ENCODE measurements at regions not wholly inside any gene's neighbourhood (a gene's known extent, or its start where the extent isn't known, plus 50 kb on each side); places are given as distances from the start of the nearest gene placed in this dataset.
A peak's percentile ranks its signal among the peaks of the same experiment; 100 is the strongest.

DNA sequence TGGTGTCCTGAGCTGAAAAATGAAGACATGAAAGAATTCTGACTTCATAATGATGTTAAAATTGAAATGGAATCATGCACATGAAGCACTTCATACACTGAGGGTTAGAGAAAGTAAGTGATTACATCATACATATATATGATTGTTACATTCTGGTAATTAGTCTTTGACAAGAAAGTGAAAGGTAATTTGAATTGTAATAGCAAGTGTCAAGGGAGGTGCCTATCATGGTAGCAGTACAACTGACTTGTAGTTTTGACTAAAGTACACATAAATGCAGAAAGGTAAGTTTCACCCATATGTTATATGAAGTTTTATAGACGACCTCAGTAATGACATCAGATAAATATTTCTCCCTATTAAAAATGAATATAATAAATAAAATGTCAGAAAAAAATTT lies 1325.0 kb upstream of the GOT2 start:
- 0% methylated on average over 1 of the region's 1 CpG for WGBS (ENCODE audit: low lambda C conversion rate)
- Histone ChIP-seq H3K79me2 (ENCODE audit: insufficient read depth, low read length) (no peaks in the 10 kb centered on the region), H3K9me3 (ENCODE audit: low read length) (peaks cover 64% of the 10 kb centered on the region), H3K4me1 (ENCODE audit: insufficient read depth, low read length) (no peaks in the 10 kb centered on the region), H2AFZ (ENCODE audit: low read length) (no peak overlapping the region), H3K4me3 (replicated peaks in 1 of 3; ENCODE audit: insufficient read depth in 1 of 3, low read depth in 2 of 3, low read length in 3 of 3) (no peak overlapping the region), H3K4me2 (ENCODE audit: low read depth, low read length) (no peak overlapping the region), H3K27ac (ENCODE audit: extremely low read length, insufficient read depth, low read length) (no peak overlapping the region), H3K27me3 (ENCODE audit: control insufficient read depth in 1 of 2, insufficient read depth in 2 of 2, low read length in 2 of 2) (no peaks in the 10 kb centered on the region), H4K20me1 (ENCODE audit: insufficient read depth, low read length) (no peaks in the 10 kb centered on the region), H3K9ac (ENCODE audit: insufficient read depth, low read depth, low read length) (no peak overlapping the region), H3K36me3 (replicated peaks in 1 of 2; ENCODE audit: control insufficient read depth in 1 of 2, insufficient read depth in 2 of 2, low read length in 2 of 2) (no peaks in the 10 kb centered on the region)
- TF ChIP-seq ZNF367 (CRISPR knock-in tag; IDR thresholded peaks at IDR 0.05; ENCODE audit: borderline replicate concordance): no peak
- TF ChIP-seq GTF3A (CRISPR knock-in tag; conservative IDR thresholded peaks at IDR 0.05): no peak
- peak; percentile 87 for TF ChIP-seq ATF7 (IDR thresholded peaks at IDR 0.05)
- no peak for TF ChIP-seq ATF7 (CRISPR knock-in tag; IDR thresholded peaks at IDR 0.05)
- TF ChIP-seq PHB2 (IDR thresholded peaks at IDR 0.05; ENCODE audit: partially characterized antibody): no peak
- no TSS peak for BruUV-seq (replicated peaks)
- in situ Hi-C loops (cut with HindIII; ENCODE audit: extremely low pct_ligation_motif_present, low pct_unique_long_range_greater_than_20kb): no loop called here
- ChIA-PET CTCF (ENCODE audit: low intra/inter-chr PET ratio, low total read pairs) (no interaction called here), POLR2A (no interaction called here)
- FAIRE-seq: no peak
- intact Hi-C loops (cut with micrococcal nuclease; ENCODE audit: unreplicated experiment): no loop called here
- no peak for DNase-seq (ENCODE audit: low spot score)
- no peak for ATAC-seq

DNA sequence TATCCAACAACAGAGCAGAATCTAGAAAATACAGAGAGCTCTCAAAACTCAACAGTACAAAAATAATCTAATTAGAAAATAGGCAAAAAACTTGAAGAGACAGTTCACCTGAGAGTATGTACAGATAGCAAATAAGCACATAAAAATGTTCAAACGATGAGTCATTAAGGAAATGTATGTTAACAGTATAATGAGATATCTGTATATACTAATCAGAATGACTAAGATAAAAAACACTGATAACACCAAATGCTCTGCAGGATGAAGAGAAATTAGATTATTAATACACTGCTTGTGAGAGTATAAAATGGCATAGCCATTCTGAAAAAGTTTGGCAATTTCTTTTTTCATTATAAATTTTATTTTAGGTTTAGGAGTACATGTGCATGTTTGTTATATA lies 1307.6 kb upstream of the GOT2 start:
- BruUV-seq (replicated peaks): no TSS peak
- Histone ChIP-seq H3K4me1 (ENCODE audit: insufficient read depth, low read length) (no peaks in the 10 kb centered on the region), H3K9ac (ENCODE audit: insufficient read depth, low read depth, low read length) (no peak overlapping the region), H4K20me1 (ENCODE audit: insufficient read depth, low read length) (no peaks in the 10 kb centered on the region), H3K4me3 (replicated peaks in 1 of 3; ENCODE audit: insufficient read depth in 1 of 3, low read depth in 2 of 3, low read length in 3 of 3) (no peak overlapping the region), H3K36me3 (replicated peaks in 1 of 2; ENCODE audit: control insufficient read depth in 1 of 2, insufficient read depth in 2 of 2, low read length in 2 of 2) (no peaks in the 10 kb centered on the region), H3K27me3 (ENCODE audit: control insufficient read depth in 1 of 2, insufficient read depth in 2 of 2, low read length in 2 of 2) (no peaks in the 10 kb centered on the region), H3K9me3 (ENCODE audit: low read length) (peaks cover 85% of the 10 kb centered on the region), H2AFZ (ENCODE audit: low read length) (no peak overlapping the region), H3K27ac (ENCODE audit: extremely low read length, insufficient read depth, low read length) (no peak overlapping the region), H3K4me2 (ENCODE audit: low read depth, low read length) (no peak overlapping the region), H3K79me2 (ENCODE audit: insufficient read depth, low read length) (no peaks in the 10 kb centered on the region)
- ATAC-seq: no peak
- intact Hi-C loops (cut with micrococcal nuclease; ENCODE audit: unreplicated experiment): no loop called here
- 0% methylated on average over 1 of the region's 1 CpG for WGBS (ENCODE audit: low lambda C conversion rate)
- in situ Hi-C loops (cut with HindIII; ENCODE audit: extremely low pct_ligation_motif_present, low pct_unique_long_range_greater_than_20kb): no loop called here
- DNase-seq (ENCODE audit: low spot score): no peak
- TF ChIP-seq, protein P1, sequence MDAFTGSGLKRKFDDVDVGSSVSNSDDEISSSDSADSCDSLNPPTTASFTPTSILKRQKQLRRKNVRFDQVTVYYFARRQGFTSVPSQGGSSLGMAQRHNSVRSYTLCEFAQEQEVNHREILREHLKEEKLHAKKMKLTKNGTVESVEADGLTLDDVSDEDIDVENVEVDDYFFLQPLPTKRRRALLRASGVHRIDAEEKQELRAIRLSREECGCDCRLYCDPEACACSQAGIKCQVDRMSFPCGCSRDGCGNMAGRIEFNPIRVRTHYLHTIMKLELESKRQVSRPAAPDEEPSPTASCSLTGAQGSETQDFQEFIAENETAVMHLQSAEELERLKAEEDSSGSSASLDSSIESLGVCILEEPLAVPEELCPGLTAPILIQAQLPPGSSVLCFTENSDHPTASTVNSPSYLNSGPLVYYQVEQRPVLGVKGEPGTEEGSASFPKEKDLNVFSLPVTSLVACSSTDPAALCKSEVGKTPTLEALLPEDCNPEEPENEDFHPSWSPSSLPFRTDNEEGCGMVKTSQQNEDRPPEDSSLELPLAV (CRISPR knock-in tag; conservative IDR thresholded peaks at IDR 0.05; ENCODE audit: low read depth): no peak
- TF ChIP-seq, protein P2, sequence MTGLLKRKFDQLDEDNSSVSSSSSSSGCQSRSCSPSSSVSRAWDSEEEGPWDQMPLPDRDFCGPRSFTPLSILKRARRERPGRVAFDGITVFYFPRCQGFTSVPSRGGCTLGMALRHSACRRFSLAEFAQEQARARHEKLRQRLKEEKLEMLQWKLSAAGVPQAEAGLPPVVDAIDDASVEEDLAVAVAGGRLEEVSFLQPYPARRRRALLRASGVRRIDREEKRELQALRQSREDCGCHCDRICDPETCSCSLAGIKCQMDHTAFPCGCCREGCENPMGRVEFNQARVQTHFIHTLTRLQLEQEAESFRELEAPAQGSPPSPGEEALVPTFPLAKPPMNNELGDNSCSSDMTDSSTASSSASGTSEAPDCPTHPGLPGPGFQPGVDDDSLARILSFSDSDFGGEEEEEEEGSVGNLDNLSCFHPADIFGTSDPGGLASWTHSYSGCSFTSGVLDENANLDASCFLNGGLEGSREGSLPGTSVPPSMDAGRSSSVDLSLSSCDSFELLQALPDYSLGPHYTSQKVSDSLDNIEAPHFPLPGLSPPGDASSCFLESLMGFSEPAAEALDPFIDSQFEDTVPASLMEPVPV (CRISPR knock-in tag; IDR thresholded peaks at IDR 0.05): no peak
- TF ChIP-seq, protein P3, sequence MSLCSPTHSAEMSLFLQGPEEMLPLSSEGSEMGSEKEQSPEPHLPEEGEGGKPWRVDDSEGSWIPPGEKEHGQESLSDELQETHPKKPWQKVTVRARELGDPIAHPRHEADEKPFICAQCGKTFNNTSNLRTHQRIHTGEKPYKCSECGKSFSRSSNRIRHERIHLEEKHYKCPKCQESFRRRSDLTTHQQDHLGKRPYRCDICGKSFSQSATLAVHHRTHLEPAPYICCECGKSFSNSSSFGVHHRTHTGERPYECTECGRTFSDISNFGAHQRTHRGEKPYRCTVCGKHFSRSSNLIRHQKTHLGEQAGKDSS (CRISPR knock-in tag; IDR thresholded peaks at IDR 0.05; ENCODE audit: borderline replicate concordance, low read depth): no peak
- FAIRE-seq: no peak
- CTCF ChIA-PET (ENCODE audit: low intra/inter-chr PET ratio, low total read pairs): no interaction called here
- POLR2A ChIA-PET: no interaction called here

Data from HepG2 (cell line).